Bronchial epithelial cell (primary cell): ENCODE measurements at regions not wholly inside any gene's neighbourhood (a gene's known extent, or its start where the extent isn't known, plus 50 kb on each side); places are given as distances from the start of the nearest gene placed in this dataset.

Experiments
- DNase-seq: peaks from one replicate; pipeline ENCODE4 v3.0.0-alpha.2; 2010; ENCODE audit warnings: low read depth
- FAIRE-seq: peaks from 2 replicates; lab custom pipeline; 2011; peaks lifted over from hg19 to GRCh38; lab: Jason Lieb, UNC
- H3K27me3 ChIP-seq: 2 replicates; pipeline ENCODE4 v1.5.1; 2011; ENCODE audit warnings: low read length; ENCODE audit not compliant: control insufficient read depth, insufficient read depth
- H3K36me3 ChIP-seq: 2 replicates; pipeline ENCODE4 v1.5.1; 2011; ENCODE audit warnings: low read length; ENCODE audit not compliant: control insufficient read depth, insufficient read depth
- H3K4me3 ChIP-seq: 2 replicates; pipeline ENCODE4 v1.5.1; 2011; ENCODE audit warnings: mild to moderate bottlenecking, low read depth, low read length, control low read depth
- CTCF ChIP-seq: IDR thresholded peaks from 2 replicates; pipeline ENCODE4 v1.5.1; 2011; ENCODE audit warnings: mild to moderate bottlenecking, moderate library complexity, low read length, control low read depth, inconsistent platforms; ENCODE audit not compliant: insufficient read depth, severe bottlenecking

- no peak for TF ChIP-seq CTCF
- Histone ChIP-seq H3K27me3 (no peaks in the 10 kb centered on the region), H3K4me3 (no peak overlapping the region), H3K36me3 (no peaks in the 10 kb centered on the region)
- DNase-seq (no peak), FAIRE-seq (no peak)
Measured at GRCh38 chr14:46596236-46596635, 55.3 kb downstream of the RPL10L start.

DNA sequence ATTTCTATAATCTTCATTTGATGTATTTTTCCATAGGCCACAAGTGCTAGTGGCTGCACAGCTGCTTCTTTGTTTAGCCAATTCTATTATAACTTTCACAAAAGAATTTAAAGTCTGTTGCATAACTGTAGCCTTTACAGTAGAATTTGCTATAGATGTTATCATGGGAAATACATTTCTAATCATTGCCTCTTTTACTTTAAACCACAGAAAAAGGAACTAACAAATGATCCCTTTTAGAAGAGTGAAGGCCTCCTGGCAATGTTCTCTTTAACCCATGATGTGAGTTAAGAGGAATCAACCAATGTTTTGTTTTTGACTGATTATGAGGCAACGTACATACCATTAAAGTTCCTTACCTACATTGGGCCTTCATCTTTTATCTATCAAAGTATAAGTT is 68.8 kb downstream of the RPL10L start:
- no peak overlapping the region for H3K4me3 ChIP-seq
- no peak for TF ChIP-seq CTCF
- DNase-seq: no peak
- no peaks in the 10 kb centered on the region for H3K27me3 ChIP-seq
- no peaks in the 10 kb centered on the region for H3K36me3 ChIP-seq
- FAIRE-seq: no peak

DNA sequence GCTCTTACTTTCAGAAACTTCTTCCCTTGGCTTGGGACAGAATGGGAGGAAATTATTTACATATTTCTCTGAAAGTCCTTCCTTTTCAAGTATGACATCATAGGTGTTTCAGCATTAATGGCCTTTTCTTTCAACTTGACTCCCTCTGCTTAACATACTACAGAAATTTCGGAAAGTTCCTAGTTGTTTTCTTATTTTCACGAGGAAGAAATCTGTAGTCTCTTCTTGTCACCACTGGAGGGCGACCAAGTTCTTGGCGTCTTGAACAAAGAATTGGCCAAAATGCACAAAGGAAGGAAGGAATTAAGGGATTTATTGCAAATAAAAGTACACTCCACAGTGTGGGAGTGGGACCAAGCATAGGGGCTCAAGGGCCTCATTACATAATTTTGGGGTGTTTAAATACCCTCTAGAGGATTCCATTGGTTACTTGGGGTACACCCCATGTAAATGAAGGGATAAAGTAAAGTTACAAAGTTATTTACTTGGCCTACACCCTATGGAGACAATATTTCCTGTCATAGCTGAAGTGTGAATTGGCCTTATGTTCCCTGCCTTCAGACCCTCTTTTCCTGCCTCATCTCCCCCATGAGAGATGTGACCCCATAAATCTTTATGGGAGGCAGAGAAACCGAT is 70.4 kb downstream of the RPL10L start:
- peak; percentile 56 for TF ChIP-seq CTCF
- FAIRE-seq (no peak), DNase-seq (peak; percentile 38)
- no peaks in the 10 kb centered on the region for H3K27me3 ChIP-seq
- H3K4me3 ChIP-seq: no peak overlapping the region
- no peaks in the 10 kb centered on the region for H3K36me3 ChIP-seq

DNA sequence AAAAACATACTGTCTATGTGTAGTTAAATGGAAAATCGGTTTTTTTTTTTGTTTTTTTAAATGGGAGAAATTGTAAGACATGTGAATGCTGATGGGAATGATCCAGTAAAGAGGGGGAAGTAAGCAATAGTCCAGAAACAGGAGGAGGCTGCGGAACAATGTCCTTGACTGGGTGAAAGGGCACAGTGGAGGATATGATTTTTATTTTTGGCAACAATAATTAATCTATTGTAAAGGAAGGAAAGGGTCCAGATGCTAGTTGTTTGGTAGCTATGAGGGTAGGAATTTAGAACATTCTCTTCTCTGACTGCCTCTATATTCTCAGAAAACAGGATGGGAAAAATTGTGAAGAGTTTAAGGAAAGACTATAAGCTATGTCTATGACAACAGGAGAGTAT is 76.6 kb downstream of the RPL10L start:
- TF ChIP-seq CTCF: no peak
- no peaks in the 10 kb centered on the region for H3K27me3 ChIP-seq
- no peak for FAIRE-seq
- no peak overlapping the region for H3K4me3 ChIP-seq
- no peak for DNase-seq
- no peaks in the 10 kb centered on the region for H3K36me3 ChIP-seq

- Histone ChIP-seq H3K36me3 (no peaks in the 10 kb centered on the region), H3K4me3 (no peak overlapping the region), H3K27me3 (no peaks in the 10 kb centered on the region)
- peak; percentile 82 for DNase-seq
- TF ChIP-seq CTCF: no peak
- no peak for FAIRE-seq
Measured at GRCh38 chr14:46574221-46574977, 77.2 kb downstream of the RPL10L start.
